ES-I3 (cell line): ENCODE measurements at regions not wholly inside any gene's neighbourhood (a gene's known extent, or its start where the extent isn't known, plus 50 kb on each side); places are given as distances from the start of the nearest gene placed in this dataset.
"Not testable (repeated sequence)": the region's sequence is repeated elsewhere in the genome, so short reads cannot be mapped to it uniquely, and the experiment has no call there.

Source experiments
- H3K36me3 ChIP-seq: 2 replicates; pipeline ENCODE4 v1.6.1; 2013; ENCODE audit warnings: mild to moderate bottlenecking, low read length, control low read depth, moderate library complexity; ENCODE audit not compliant: insufficient read depth
- H3K4me1 ChIP-seq: 2 replicates; pipeline ENCODE4 v1.6.1; 2013; ENCODE audit warnings: mild to moderate bottlenecking, control low read depth, low read length; ENCODE audit not compliant: insufficient read depth
- H3K9ac ChIP-seq: 2 replicates; pipeline ENCODE4 v1.6.1; 2013; ENCODE audit warnings: low read depth, mild to moderate bottlenecking, low read length, moderate library complexity
- H3K9me3 ChIP-seq: 2 replicates; pipeline ENCODE4 v1.6.1; 2013; ENCODE audit warnings: mild to moderate bottlenecking, low read length, moderate library complexity; ENCODE audit not compliant: control insufficient read depth, insufficient read depth

DNA sequence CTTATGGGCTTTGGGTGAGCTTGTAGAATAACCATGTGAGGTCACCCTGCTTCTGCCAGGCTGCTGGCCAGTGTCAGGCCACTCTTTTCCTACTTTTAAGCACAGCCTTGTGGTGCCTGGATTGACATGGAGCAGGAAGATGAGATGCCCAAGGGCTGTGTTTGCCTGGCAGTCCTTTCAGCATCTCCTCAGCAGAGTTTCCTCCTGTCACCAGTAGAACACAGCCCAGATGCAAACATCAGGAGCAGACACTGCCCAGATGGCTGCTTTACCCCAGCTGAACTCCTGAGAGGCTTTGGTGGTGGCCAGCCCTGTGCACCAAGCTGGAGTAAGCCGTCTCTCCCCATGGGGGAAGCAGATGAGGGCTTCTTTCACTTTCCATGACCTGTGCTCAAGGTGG is 332.0 kb upstream of the FRG2C start:
- not testable (repeated sequence) for H3K9me3 ChIP-seq, H3K9ac ChIP-seq, H3K4me1 ChIP-seq, H3K36me3 ChIP-seq

DNA sequence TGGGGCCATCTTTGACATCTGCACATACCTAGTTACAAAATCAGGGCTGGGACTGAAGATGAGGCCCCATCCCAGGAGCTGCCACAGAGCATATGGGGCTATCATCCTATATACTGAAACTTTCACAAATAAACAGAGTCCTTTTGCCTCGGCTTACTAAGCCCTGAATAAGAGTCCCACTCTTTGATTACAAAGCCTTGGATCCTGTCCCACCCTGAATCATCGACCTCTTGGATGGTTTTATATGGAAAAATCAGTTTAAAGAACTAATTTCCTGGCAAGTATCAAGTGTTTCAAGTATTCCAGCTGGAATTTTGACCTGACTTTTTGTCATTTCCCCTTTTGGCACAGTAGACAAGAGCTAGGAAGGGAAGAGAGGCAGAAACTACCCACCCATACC is 331.3 kb upstream of the FRG2C start:
- no peaks in the 10 kb centered on the region for H3K4me1 ChIP-seq
- H3K36me3 ChIP-seq: no peaks in the 10 kb centered on the region
- no peak overlapping the region for H3K9ac ChIP-seq
- H3K9me3 ChIP-seq: no peaks in the 10 kb centered on the region

DNA sequence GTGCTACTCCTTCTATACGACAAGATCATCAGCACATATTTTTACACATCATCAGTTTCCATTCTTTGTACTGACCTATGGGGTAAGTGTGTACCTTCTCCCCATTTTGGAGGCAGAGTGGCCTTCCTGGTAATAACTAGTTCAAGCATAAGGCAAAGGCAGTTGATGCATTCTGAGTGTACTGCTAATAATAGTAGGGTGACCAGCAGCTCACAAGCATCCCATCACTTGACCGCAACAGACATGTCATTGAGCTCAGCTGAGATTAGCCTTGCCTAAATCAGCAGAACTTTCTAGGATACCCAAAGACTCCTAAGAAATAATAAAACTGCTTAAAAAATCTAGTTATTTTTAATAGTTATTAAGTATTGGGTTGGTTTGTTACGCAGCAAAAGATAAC is 329.8 kb upstream of the FRG2C start:
- no peak overlapping the region for H3K9ac ChIP-seq
- H3K4me1 ChIP-seq: no peaks in the 10 kb centered on the region
- no peaks in the 10 kb centered on the region for H3K36me3 ChIP-seq
- no peaks in the 10 kb centered on the region for H3K9me3 ChIP-seq

DNA sequence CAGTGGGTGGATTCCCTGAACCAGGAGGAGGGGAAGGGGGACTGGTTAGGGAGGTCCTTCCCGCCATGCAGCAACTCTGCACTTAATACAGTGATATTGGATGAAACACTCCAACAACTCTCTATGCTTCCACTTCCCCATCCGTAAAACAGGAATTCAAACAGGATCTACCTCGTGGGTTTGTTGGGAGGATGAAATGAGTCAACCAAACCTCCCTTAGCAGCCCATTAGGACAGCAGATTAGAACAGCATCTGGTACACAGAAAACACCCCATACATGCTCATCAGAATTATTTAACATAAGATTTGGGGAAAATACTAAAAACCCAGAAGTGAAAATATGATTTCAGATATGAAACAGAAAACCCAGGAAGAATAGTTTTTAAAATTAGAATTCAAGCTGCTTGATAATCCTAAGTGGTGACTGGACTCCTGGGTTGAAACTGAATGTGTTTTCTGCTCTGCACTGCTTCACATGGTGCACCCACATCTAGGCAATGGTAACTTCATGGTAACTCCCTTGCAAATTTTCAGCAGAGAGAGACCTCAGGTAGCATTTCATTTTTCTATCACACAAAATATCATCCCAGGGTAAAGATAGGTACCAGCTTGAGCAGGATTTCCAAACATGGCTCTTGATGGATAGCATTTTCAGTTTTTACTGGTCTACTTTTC is 326.8 kb upstream of the FRG2C start:
- Histone ChIP-seq H3K9me3 (no peaks in the 10 kb centered on the region), H3K9ac (no peak overlapping the region), H3K4me1 (no peaks in the 10 kb centered on the region)

DNA sequence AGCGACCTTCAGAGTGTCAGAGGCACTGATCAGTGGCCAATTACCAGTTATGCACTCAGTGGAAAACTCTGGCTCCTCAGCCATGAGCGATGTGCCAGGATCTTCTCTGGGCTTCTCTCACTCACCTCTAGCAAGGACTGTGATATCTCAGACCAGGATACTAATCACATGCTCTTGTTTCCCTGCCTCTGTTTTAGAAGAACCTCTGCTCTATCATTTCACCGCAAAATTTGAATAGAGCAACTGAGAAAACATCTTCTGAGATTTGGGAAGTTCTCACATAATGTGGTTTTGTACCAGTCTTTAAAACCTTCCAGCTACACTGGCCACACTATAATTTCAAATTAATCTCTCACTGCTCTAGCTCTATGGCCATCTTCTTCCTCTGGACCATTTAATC is 325.8 kb upstream of the FRG2C start:
- H3K9ac ChIP-seq: no peak overlapping the region
- H3K9me3 ChIP-seq: no peaks in the 10 kb centered on the region
- no peaks in the 10 kb centered on the region for H3K36me3 ChIP-seq
- no peaks in the 10 kb centered on the region for H3K4me1 ChIP-seq

More for the DNA sequence above, 326.8 kb upstream of the FRG2C start:
- no peaks in the 10 kb centered on the region for H3K36me3 ChIP-seq

DNA sequence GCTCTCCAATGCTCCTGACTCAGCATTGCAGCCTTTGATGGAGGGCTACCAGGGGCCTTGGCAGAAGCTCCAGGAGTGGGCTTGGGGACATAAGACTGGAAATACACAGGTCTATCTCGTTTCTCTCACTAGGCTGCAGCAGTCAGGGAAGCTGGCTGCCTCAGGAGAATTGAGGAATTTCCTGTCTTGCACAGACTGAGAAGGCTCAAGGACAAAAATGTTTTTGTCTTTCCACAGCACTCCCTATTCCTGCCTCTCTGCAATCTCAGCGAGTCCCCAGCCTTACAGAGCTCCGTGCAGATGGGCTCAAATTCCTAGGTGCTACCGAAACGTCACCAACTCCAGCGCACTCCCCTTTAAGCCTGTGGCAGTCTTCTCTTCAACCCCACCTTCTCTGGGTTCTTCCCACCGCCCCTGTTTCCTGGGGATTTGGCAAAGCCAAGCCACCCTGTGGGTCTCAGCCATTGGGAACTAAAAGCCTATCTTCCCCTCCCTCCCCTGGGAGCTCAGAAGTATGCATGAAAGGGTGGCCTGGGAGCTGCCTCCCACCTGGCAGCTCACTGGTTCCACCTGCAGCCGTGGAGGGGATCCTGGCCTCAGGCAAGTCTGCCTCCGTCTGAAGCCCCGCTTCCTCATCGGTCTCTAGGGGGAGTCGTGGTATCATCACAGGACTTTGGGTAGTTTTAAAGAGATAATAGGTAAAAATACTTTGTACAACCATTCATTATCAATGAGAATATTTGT is 322.6 kb upstream of the FRG2C start:
- Histone ChIP-seq H3K9me3 (no peaks in the 10 kb centered on the region), H3K36me3 (no peaks in the 10 kb centered on the region), H3K9ac (no peak overlapping the region), H3K4me1 (no peaks in the 10 kb centered on the region)

DNA sequence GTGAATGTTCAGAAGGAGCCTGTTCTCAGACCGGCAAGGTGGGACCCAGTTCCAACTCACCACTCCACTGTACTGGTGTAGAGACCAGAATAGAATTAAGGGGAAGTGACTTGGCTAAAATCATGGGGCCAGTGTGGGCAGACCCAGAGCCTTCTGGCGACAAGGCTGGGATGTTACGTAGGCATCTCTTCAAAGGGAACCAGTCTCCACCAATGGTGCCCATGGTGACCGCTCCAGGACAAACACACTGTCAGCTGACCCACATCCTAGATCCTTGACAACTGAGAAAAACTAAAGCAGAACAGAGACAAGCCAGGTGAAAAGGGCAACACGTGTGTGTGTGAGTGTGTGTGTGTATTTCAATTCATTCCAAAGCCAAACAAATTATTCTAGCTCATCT is 321.7 kb upstream of the FRG2C start:
- H3K4me1 ChIP-seq: no peaks in the 10 kb centered on the region
- H3K9me3 ChIP-seq: no peaks in the 10 kb centered on the region
- no peak overlapping the region for H3K9ac ChIP-seq
- H3K36me3 ChIP-seq: no peaks in the 10 kb centered on the region

DNA sequence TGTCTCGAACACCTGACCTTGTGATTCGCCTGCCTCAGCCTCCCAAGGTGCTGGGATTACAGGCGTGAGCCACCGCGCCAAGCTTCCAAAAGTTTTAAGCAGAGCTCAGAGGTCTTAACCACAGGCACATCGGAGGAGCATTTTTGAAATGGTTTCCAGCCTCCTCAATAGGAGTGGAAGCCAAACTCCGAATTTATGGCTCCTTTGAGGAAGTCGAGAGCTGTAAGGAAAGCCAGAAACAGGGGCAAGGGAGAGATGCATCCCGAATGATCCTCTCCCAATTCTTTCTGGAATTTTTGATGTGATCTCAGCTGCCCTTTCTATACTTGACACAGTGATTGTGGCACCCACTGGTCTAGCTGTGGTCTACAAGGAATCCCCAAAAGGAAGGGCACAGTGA is 313.6 kb upstream of the FRG2C start:
- not testable (repeated sequence) for H3K9me3 ChIP-seq, H3K36me3 ChIP-seq, H3K9ac ChIP-seq, H3K4me1 ChIP-seq

DNA sequence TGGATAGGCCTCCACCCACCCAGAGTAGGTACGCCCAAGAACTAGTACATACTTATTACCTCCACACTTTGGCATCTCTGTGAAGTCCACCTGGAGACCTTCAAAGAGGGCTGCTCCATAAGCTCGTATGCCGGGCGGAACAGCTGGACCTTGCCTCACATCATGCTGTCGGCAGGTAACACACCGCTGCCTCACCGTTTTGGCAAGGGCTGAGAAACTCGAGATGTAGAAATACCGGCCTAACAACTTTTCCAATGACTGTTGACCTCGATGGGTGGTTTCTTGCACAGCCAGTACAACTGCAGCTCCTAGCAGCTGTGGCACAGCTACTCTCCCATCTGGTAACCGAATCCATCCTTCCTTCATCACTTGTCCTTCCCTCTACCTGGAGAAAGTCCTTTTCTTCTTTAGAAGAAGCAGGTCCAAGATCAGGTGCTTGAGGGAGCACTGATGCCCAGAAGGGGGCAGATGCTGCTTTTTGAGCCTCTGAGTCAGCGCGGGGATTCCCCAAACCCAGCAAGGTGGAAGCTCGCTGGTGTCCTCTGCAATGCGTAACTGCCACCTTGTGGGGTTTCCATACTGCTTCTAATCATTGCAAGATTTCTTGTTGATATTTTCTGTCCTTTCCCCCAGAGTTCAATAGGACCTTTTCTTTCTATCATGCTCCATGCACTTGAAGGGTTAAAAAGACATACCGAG is 301.9 kb upstream of the FRG2C start:
- not testable (repeated sequence) for H3K4me1 ChIP-seq, H3K9me3 ChIP-seq, H3K36me3 ChIP-seq, H3K9ac ChIP-seq

DNA sequence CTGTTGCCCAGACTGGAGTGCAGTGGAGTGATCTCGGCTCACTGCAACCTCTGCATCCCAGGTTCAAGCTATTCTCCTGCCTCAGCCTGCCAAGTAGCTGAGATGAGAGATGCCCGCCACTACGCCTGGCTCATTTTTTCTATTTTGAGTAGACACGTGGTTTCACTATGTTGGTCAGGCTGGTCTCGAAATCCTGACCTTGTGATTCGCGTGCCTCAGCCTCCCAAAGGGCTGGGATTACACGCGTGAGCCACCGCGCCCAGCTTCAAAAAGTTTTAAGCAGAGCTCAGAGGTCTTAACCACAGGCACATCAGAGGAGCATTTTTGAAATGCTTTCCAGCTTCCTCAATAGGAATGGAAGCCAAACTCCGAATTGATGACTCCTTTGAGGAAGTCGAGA is 291.2 kb upstream of the FRG2C start:
- H3K36me3 ChIP-seq, H3K4me1 ChIP-seq, H3K9me3 ChIP-seq, H3K9ac ChIP-seq: not testable (repeated sequence)

DNA sequence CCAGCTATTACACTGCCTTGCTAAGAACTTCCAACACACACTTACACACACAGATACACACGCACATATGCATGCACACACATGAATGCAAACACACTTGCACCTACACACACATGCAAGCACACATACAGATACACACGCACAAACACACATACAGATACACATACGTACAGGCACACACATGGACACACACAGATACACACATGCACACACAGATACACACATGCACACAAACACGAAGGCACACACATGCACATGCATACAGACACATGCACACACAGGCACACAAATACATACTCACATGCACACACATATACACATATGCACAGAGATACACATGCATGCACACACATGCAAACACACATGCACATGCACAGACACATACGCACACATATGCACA is 284.3 kb upstream of the FRG2C start:
- H3K9me3 ChIP-seq, H3K36me3 ChIP-seq, H3K4me1 ChIP-seq, H3K9ac ChIP-seq: not testable (repeated sequence)

DNA sequence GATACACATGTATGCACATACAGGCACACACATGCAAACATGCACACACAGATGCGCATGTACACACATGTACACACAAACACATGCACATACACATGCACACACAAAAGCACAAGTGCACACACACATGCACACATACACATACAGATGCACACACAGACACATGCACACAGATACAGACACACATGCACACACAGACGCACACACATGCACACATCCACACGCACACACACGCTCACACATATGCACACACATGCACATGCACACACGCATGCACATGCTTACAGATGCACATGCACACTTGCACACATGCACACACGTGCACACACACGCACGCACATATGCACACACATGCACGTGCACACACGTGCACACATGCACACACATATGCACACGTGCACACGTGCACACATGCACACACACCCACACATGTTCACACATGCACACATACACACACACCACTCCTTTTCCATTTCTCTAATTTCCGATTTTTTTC is 283.8 kb upstream of the FRG2C start:
- Histone ChIP-seq H3K9me3 (no peaks in the 10 kb centered on the region), H3K4me1 (no peaks in the 10 kb centered on the region), H3K36me3 (no peaks in the 10 kb centered on the region), H3K9ac (no peak overlapping the region)

DNA sequence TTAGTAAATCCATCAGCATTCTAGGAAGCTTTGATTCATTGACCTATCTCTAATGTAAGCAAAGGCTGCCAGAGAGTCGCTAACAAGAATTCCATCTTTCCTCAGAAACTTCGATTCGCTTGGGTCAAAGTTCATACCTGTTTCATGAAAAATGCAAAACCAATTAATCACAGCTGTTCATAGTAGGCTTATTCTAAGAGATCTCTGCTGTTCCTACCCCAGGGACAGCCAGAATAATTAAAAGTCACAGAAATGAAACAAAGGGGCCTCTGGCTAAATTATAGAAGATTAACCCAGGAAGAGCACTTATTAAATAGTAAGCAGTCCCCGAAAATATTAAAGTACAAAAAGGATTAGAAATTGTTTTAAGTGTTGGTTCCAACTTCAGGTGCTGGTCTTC is 280.1 kb upstream of the FRG2C start:
- not testable (repeated sequence) for H3K9ac ChIP-seq, H3K9me3 ChIP-seq, H3K36me3 ChIP-seq, H3K4me1 ChIP-seq

DNA sequence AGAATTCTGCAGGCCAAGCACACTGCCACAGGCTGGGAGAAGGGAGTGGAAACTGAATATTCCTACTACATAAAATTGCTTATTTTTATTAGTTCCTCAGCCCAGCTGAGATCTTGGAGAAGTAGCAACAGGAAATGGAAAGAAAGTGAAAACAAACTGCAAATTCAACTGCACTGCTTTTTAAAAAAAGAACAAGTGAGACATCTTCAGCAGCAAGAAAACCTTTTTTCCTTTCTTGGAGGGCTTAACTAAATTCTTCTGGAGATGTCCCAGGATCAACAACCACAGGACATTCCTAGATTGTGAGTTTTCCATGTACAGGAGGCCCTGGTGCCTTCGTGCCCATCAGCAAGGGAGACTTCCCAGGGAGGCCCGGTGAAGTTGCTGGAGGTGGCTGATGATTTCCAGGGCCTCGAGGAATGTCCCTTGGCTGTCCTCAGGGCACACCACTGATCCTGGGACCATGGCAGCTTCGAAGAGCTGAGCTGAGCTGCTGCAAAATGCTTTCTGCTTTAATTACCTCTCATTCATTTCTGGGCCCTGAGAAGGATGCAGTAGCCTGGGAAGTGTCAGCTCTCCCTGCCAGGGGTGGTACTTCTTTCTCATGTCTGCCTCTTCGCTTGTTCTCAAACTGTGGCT is 275.5 kb upstream of the FRG2C start:
- not testable (repeated sequence) for H3K4me1 ChIP-seq, H3K9me3 ChIP-seq, H3K9ac ChIP-seq, H3K36me3 ChIP-seq

DNA sequence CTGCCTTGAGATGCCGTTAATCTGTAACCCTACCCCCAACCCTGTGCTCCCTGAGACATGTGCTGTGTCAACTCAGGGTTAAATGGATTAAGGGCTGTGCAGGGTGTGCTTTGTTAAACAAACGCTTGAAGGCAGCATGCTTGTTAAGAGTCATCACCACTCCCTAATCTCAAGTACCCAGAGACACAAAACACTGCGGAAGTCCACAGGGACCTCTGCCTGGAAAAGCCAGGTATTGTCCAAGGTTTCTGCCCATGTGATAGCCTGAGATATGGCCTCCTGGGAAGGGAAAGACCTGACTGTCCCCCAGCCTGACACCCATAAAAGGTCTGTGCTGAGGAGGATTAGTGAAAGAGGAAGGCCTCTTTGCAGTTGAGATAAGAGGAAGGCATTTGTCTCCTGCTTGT is 270.8 kb upstream of the FRG2C start:
- H3K9me3 ChIP-seq, H3K4me1 ChIP-seq, H3K36me3 ChIP-seq, H3K9ac ChIP-seq: not testable (repeated sequence)
